Neural progenitor cell (in vitro differentiated cells): ENCODE measurements at regions not wholly inside any gene's neighbourhood (a gene's known extent, or its start where the extent isn't known, plus 50 kb on each side); places are given as distances from the start of the nearest gene placed in this dataset.

Source experiments
- CTCF ChIP-seq: fragments of 200-600 bp; sonication (generic); IDR thresholded peaks from 2 replicates; pipeline ENCODE4 v1.5.1; 2017; ENCODE audit warnings: antibody characterized with exemption, mild to moderate bottlenecking
- EZH2 ChIP-seq: fragments of 200-600 bp; sonication (generic); IDR thresholded peaks from 2 replicates; pipeline ENCODE4 v1.6.1; 2017; ENCODE audit warnings: antibody characterized with exemption, mild to moderate bottlenecking, moderate library complexity

GRCh38 chr2:59900728-59901452 is 652.6 kb downstream of the BCL11A start:
- no peak for TF ChIP-seq CTCF
- TF ChIP-seq EZH2: no peak
